Bronchial epithelial cell (primary cell): ENCODE measurements at regions not wholly inside any gene's neighbourhood (a gene's known extent, or its start where the extent isn't known, plus 50 kb on each side); places are given as distances from the start of the nearest gene placed in this dataset.

Source experiments
- DNase-seq: peaks from one replicate; pipeline ENCODE4 v3.0.0-alpha.2; 2010; ENCODE audit warnings: low read depth
- FAIRE-seq: peaks from 2 replicates; lab custom pipeline; 2011; peaks lifted over from hg19 to GRCh38; lab: Jason Lieb, UNC
- H3K27me3 ChIP-seq: 2 replicates; pipeline ENCODE4 v1.5.1; 2011; ENCODE audit warnings: low read length; ENCODE audit not compliant: control insufficient read depth, insufficient read depth
- H3K36me3 ChIP-seq: 2 replicates; pipeline ENCODE4 v1.5.1; 2011; ENCODE audit warnings: low read length; ENCODE audit not compliant: control insufficient read depth, insufficient read depth
- H3K4me3 ChIP-seq: 2 replicates; pipeline ENCODE4 v1.5.1; 2011; ENCODE audit warnings: mild to moderate bottlenecking, low read depth, low read length, control low read depth
- CTCF ChIP-seq: IDR thresholded peaks from 2 replicates; pipeline ENCODE4 v1.5.1; 2011; ENCODE audit warnings: mild to moderate bottlenecking, moderate library complexity, low read length, control low read depth, inconsistent platforms; ENCODE audit not compliant: insufficient read depth, severe bottlenecking

DNA sequence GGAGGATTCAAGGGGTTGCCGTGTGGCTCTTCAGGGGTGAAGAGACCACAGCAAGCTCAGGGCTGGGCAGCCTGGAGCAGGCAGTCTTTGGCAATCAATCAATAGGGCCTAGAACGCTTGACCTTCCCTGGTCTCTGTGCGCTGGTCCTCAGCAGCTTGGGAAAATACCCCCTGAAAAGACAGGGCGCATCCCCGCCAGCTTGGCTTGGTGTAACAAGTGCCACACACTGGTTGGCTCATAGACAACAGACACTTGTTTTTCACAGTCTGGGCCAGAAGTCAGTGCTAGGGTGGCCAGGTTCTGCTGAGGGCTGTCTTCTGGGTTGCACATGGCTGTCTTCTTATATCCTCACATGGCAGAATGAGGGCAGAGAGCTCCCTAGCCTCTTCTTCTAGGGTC lies 141.1 kb downstream of the HSD17B3 start:
- no peaks in the 10 kb centered on the region for H3K36me3 ChIP-seq
- FAIRE-seq, result no peak
- TF ChIP-seq CTCF, result no peak

GRCh38 chr9:96160168-96160567 lies 141.8 kb downstream of the HSD17B3 start:
- FAIRE-seq (no peak), DNase-seq (no peak)
- Histone ChIP-seq H3K36me3 (no peaks in the 10 kb centered on the region), H3K4me3 (no peak overlapping the region), H3K27me3 (no peaks in the 10 kb centered on the region)
- no peak for TF ChIP-seq CTCF

More for the DNA sequence above, 141.1 kb downstream of the HSD17B3 start:
- H3K4me3 ChIP-seq, result no peak overlapping the region
- no peaks in the 10 kb centered on the region for H3K27me3 ChIP-seq
- DNase-seq, result no peak

DNA sequence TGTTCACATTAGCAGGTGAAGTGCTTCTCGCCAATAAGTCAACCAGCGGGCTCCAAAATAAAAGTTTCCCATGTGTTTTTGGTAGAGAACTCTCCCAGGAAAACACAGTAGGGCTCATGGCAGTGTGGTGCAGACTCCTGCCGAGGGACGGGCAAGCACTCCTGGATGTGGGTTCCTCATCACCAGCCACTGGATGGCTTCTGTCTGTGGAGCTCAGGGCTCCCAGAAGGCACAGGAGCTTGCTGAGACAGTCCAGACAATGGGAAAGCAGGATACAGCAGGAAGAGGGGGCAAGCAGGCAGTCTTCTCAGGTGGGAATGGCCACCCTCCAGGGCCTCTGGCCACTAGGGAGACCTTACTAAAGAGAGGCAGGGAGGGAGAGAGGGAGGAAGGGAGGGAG lies 142.4 kb downstream of the HSD17B3 start:
- Histone ChIP-seq H3K4me3 (no peak overlapping the region), H3K36me3 (no peaks in the 10 kb centered on the region), H3K27me3 (no peaks in the 10 kb centered on the region)
- no peak for FAIRE-seq
- DNase-seq, result no peak
- no peak for TF ChIP-seq CTCF

DNA sequence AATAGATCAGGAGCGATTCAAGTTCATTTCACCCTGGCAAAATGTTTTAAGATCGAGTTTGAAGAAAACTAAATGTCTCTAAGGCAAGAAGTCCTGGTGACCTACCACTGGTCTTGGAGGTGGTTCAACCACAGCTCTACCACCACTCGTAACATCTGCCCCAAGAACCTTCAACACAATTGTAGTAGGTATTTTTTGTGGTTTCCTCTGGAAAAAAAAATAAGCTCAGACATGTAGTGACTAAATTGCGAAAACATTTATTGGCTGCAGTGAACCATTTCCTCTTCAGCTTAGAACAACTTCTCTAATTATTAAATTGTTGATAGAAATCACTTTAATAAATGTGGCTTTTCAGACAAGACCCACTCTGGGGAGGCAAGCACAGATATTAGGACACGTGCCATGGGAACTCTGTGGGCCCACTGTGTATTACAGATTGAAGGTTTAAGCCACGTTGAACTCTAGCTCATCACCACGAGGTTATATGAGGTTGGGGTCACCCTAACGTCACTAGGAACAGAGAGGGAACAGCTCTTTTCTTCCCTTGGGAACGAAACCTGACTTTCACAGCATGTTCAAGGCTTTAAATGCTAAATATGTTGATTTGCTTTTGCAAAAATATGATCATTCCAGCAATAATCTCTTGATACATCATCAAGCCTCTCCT lies 142.9 kb downstream of the HSD17B3 start:
- H3K27me3 ChIP-seq, result no peaks in the 10 kb centered on the region
- no peak overlapping the region for H3K4me3 ChIP-seq
- no peak for TF ChIP-seq CTCF
- no peaks in the 10 kb centered on the region for H3K36me3 ChIP-seq
- DNase-seq, result no peak
- FAIRE-seq, result no peak

GRCh38 chr9:96158147-96158546 lies 143.8 kb downstream of the HSD17B3 start:
- H3K27me3 ChIP-seq, result no peaks in the 10 kb centered on the region
- H3K4me3 ChIP-seq, result no peak overlapping the region
- TF ChIP-seq CTCF, result no peak
- H3K36me3 ChIP-seq, result no peaks in the 10 kb centered on the region
- DNase-seq, result no peak
- no peak for FAIRE-seq

GRCh38 chr9:96157675-96158074 lies 144.3 kb downstream of the HSD17B3 start:
- FAIRE-seq (peak; percentile 100), DNase-seq (no peak)
- Histone ChIP-seq H3K4me3 (no peak overlapping the region), H3K36me3 (no peaks in the 10 kb centered on the region), H3K27me3 (no peaks in the 10 kb centered on the region)
- no peak for TF ChIP-seq CTCF
